HepG2 (cell line): ENCODE measurements at regions not wholly inside any gene's neighbourhood (a gene's known extent, or its start where the extent isn't known, plus 50 kb on each side); places are given as distances from the start of the nearest gene placed in this dataset.

Experiments
- ATAC-seq: fragments of 200-7000 bp; cut with Tn5 transposase; 3 replicates; pipeline ENCODE4 v1.9.1; 2020; ENCODE audit warnings: mild to moderate bottlenecking, moderate library complexity
- BruUV-seq: library from RNA; stranded (reverse); fragments of 400-500 nt; replicated peaks from 2 replicates; lab custom pipeline; 2021; lab: Mats Ljungman, UMichigan
- CTCF ChIA-PET: fragments of 300-600 bp; formaldehyde crosslinking; extraction: SDS; loops from one replicate; lab custom pipeline; 2021; ENCODE audit warnings: low total read pairs, inconsistent platforms, low intra/inter-chr PET ratio; lab: Yijun Ruan, JAX
- POLR2A ChIA-PET: fragments of 350-600 bp; sonication (Branson Sonifier 250); formaldehyde crosslinking; loops from one replicate; lab custom pipeline; 2020; ENCODE audit warnings: antibody characterized with exemption, inconsistent platforms; lab: Yijun Ruan, JAX
- DNase-seq: peaks from one replicate; pipeline ENCODE4 v3.0.0-alpha.2; 2015; ENCODE audit warnings: low spot score
- FAIRE-seq: peaks from 3 replicates; lab custom pipeline; 2011; peaks lifted over from hg19 to GRCh38; lab: Jason Lieb, UNC
- H2AFZ ChIP-seq: one replicate; pipeline ENCODE4 v1.6.1; 2011; ENCODE audit warnings: low read length, inconsistent platforms
- H3K27ac ChIP-seq: fragments of 300-600 bp; 3 replicates; pipeline ENCODE4 v1.8.0; 2011; ENCODE audit warnings: mixed run types, mild to moderate bottlenecking, mixed read lengths, low read length, inconsistent platforms; ENCODE audit not compliant: insufficient read depth; ENCODE audit errors: extremely low read length
- H3K27me3 ChIP-seq, 2 experiments: fragments of 200-600 bp in 1 of 2; 2 replicates in 1 of 2; 3 replicates in 1 of 2; pipeline versions ENCODE4 v1.6.0 to v1.8.0; 2011; ENCODE audit warnings: low read length in 2 of 2, mild to moderate bottlenecking in 2 of 2, moderate library complexity in 2 of 2, inconsistent platforms in 1 of 2; ENCODE audit not compliant: insufficient read depth in 2 of 2, control insufficient read depth in 1 of 2
- H3K36me3 ChIP-seq, 2 experiments: fragments of 200-600 bp in 1 of 2; replicated peaks in 1 of 2; 2 replicates in 1 of 2; 3 replicates in 1 of 2; pipeline versions ENCODE4 v1.5.1 to v1.8.0; 2011; ENCODE audit warnings: low read length in 2 of 2, inconsistent platforms in 1 of 2; ENCODE audit not compliant: insufficient read depth in 2 of 2, control insufficient read depth in 1 of 2
- H3K4me1 ChIP-seq: 2 replicates; pipeline ENCODE4 v1.5.1; 2012; ENCODE audit warnings: low read length, inconsistent platforms; ENCODE audit not compliant: insufficient read depth
- H3K4me2 ChIP-seq: 2 replicates; pipeline ENCODE4 v1.6.0; 2011; ENCODE audit warnings: low read depth, low read length, inconsistent platforms
- H3K4me3 ChIP-seq, 3 experiments: fragments of 200-600 bp in 1 of 3; sonication (generic), shearing (Covaris generic) in 1 of 3; replicated peaks in 1 of 3; 2 replicates each; pipeline ENCODE4 v1.5.1; 2011 to 2016; ENCODE audit warnings: low read length in 3 of 3, inconsistent platforms in 2 of 3, low read depth in 2 of 3, mild to moderate bottlenecking in 2 of 3, control low read depth in 1 of 3, mixed read lengths in 1 of 3; ENCODE audit not compliant: insufficient read depth in 1 of 3
- H3K79me2 ChIP-seq: one replicate; pipeline ENCODE4 v1.6.1; 2011; ENCODE audit warnings: low read length, inconsistent platforms; ENCODE audit not compliant: insufficient read depth
- H3K9ac ChIP-seq: 2 replicates; pipeline ENCODE4 v1.6.0; 2011; ENCODE audit warnings: mild to moderate bottlenecking, low read depth, low read length, inconsistent platforms; ENCODE audit not compliant: insufficient read depth
- H3K9me3 ChIP-seq: 2 replicates; pipeline ENCODE4 v1.5.1; 2012; ENCODE audit warnings: mild to moderate bottlenecking, low read length
- H4K20me1 ChIP-seq: 2 replicates; pipeline ENCODE4 v1.6.0; 2011; ENCODE audit warnings: inconsistent platforms, mild to moderate bottlenecking, low read length, moderate library complexity; ENCODE audit not compliant: insufficient read depth
- ZBTB40 ChIP-seq, 2 experiments: fragments of 450-650 bp in 1 of 2; sonication (generic) in 1 of 2; formaldehyde crosslinking in 1 of 2; IDR thresholded peaks; 2 replicates each; pipeline versions ENCODE4 v1.6.1 to v1.8.0; 2016 to 2022; ENCODE audit warnings: antibody characterized with exemption in 1 of 2, mild to moderate bottlenecking in 1 of 2, missing genetic modification reagents in 1 of 2
- ZNF576 ChIP-seq: sonication (generic); formaldehyde crosslinking; IDR thresholded peaks from 2 replicates; pipeline ENCODE4 v1.4.0; 2020; ENCODE audit warnings: mild to moderate bottlenecking, missing genetic modification reagents
- WGBS: methylation state at CpG from one replicate; pipeline ENCODE4 v1.1.6; 2017; ENCODE audit warnings: low lambda C conversion rate; 5-methylcytosine and 5-hydroxymethylcytosine counted together
- in situ Hi-C: cut with HindIII; loops from 2 replicates; pipeline ENCODE4 v1.10.0; 2017; ENCODE audit warnings: low pct_unique_long_range_greater_than_20kb; ENCODE audit not compliant: extremely low pct_ligation_motif_present
- intact Hi-C: fragments of 100-400 bp; cut with micrococcal nuclease; formaldehyde crosslinking; loops from one replicate; pipeline ENCODE4 v1.10.0; 2022; ENCODE audit not compliant: unreplicated experiment

GRCh38 chrX:124747295-124747694 lies 400.9 kb downstream of the SH2D1A start:
- ChIA-PET CTCF (no interaction called here), POLR2A (no interaction called here)
- H3K79me2 ChIP-seq, result no peaks in the 10 kb centered on the region
- no peaks in the 10 kb centered on the region for H3K27me3 ChIP-seq
- FAIRE-seq (no peak), ATAC-seq (no peak), DNase-seq (no peak)
- H3K4me3 ChIP-seq, result no peak overlapping the region
- no peak overlapping the region for H2AFZ ChIP-seq
- BruUV-seq, result no TSS peak
- H3K4me2 ChIP-seq, result no peak overlapping the region
- intact Hi-C loops, result no loop called here
- WGBS, result 0% methylated on average over 2 of the region's 2 CpGs
- no peaks in the 10 kb centered on the region for H3K9me3 ChIP-seq
- H3K27ac ChIP-seq, result no peak overlapping the region
- no peaks in the 10 kb centered on the region for H4K20me1 ChIP-seq
- no peaks in the 10 kb centered on the region for H3K36me3 ChIP-seq
- TF ChIP-seq ZNF576 (CRISPR knock-in tag), result no peak
- peak; percentile 53 for TF ChIP-seq ZBTB40 (IDR thresholded peaks at IDR 0.05)
- TF ChIP-seq ZBTB40 (CRISPR knock-in tag; IDR thresholded peaks at IDR 0.05), result no peak
- TF ChIP-seq, all 625 proteins: peak for 1
- in situ Hi-C loops, result no loop called here
- no peaks in the 10 kb centered on the region for H3K4me1 ChIP-seq
- no peak overlapping the region for H3K9ac ChIP-seq
